H9 (cell line): ENCODE measurements at regions not wholly inside any gene's neighbourhood (a gene's known extent, or its start where the extent isn't known, plus 50 kb on each side); places are given as distances from the start of the nearest gene placed in this dataset.

Experiments
- DNase-seq: peaks from one replicate; pipeline ENCODE4 v3.0.0-alpha.2; 2017
- H2AFZ ChIP-seq: one replicate; pipeline ENCODE4 v1.6.1; 2013; ENCODE audit warnings: mild to moderate bottlenecking, low read length, control low read depth, moderate library complexity
- H2AK5ac ChIP-seq: 2 replicates; pipeline ENCODE4 v1.6.1; 2013; ENCODE audit warnings: low read length, control low read depth, mixed read lengths; ENCODE audit not compliant: insufficient read length
- H2BK120ac ChIP-seq: one replicate; pipeline ENCODE4 v1.6.1; 2013; ENCODE audit warnings: low read depth, mild to moderate bottlenecking, low read length, control low read depth, inconsistent platforms; ENCODE audit not compliant: poor library complexity, severe bottlenecking
- H2BK12ac ChIP-seq: 2 replicates; pipeline ENCODE4 v1.6.1; 2013; ENCODE audit warnings: low read length, control low read depth, mixed read lengths, low read depth; ENCODE audit not compliant: insufficient read length
- H2BK15ac ChIP-seq: 2 replicates; pipeline ENCODE4 v1.6.1; 2013; ENCODE audit warnings: low read depth, low read length, control low read depth
- H2BK20ac ChIP-seq: one replicate; pipeline ENCODE4 v1.6.1; 2013; ENCODE audit warnings: low read depth, mild to moderate bottlenecking, low read length, control low read depth, inconsistent platforms; ENCODE audit not compliant: poor library complexity, severe bottlenecking
- H2BK5ac ChIP-seq: 2 replicates; pipeline ENCODE4 v1.6.1; 2013; ENCODE audit warnings: low read length, control low read depth, mixed read lengths; ENCODE audit not compliant: insufficient read length
- H3K14ac ChIP-seq: 2 replicates; pipeline ENCODE4 v1.6.1; 2013; ENCODE audit warnings: low read length, control low read depth; ENCODE audit not compliant: insufficient read depth
- H3K18ac ChIP-seq: 2 replicates; pipeline ENCODE4 v1.6.1; 2013; ENCODE audit warnings: low read depth, mild to moderate bottlenecking, mixed read lengths, low read length, control low read depth; ENCODE audit not compliant: insufficient read length
- H3K23ac ChIP-seq: 2 replicates; pipeline ENCODE4 v1.6.1; 2013; ENCODE audit warnings: low read length, control low read depth, mixed read lengths, low read depth; ENCODE audit not compliant: insufficient read length
- H3K23me2 ChIP-seq: 2 replicates; pipeline ENCODE4 v1.6.1; 2013; ENCODE audit warnings: low read depth, mild to moderate bottlenecking, mixed read lengths, low read length, control low read depth; ENCODE audit not compliant: insufficient read length, poor library complexity, severe bottlenecking
- H3K27ac ChIP-seq: 2 replicates; pipeline ENCODE4 v1.5.1; 2013; ENCODE audit warnings: low read length, control low read depth, mixed read lengths, low read depth; ENCODE audit not compliant: insufficient read length
- H3K27me3 ChIP-seq: 2 replicates; pipeline ENCODE4 v1.6.1; 2013; ENCODE audit warnings: low read length, control low read depth, inconsistent platforms; ENCODE audit not compliant: insufficient read depth
- H3K4ac ChIP-seq: 2 replicates; pipeline ENCODE4 v1.6.1; 2013; ENCODE audit warnings: low read depth, mild to moderate bottlenecking, control low read depth, inconsistent platforms, low read length, moderate library complexity
- H3K4me1 ChIP-seq: 2 replicates; pipeline ENCODE4 v1.6.1; 2013; ENCODE audit warnings: low read length, control low read depth, inconsistent platforms; ENCODE audit not compliant: insufficient read depth
- H3K4me2 ChIP-seq: 2 replicates; pipeline ENCODE4 v1.6.1; 2013; ENCODE audit warnings: low read length, control low read depth, mixed read lengths; ENCODE audit not compliant: insufficient read length, insufficient read depth
- H3K56ac ChIP-seq: 2 replicates; pipeline ENCODE4 v1.6.1; 2013; ENCODE audit warnings: low read depth, mild to moderate bottlenecking, mixed read lengths, low read length, control low read depth; ENCODE audit not compliant: insufficient read length
- H3K79me1 ChIP-seq: 2 replicates; pipeline ENCODE4 v1.6.1; 2013; ENCODE audit warnings: low read depth, mild to moderate bottlenecking, moderate library complexity, low read length, control low read depth, inconsistent platforms; ENCODE audit not compliant: insufficient read depth, poor library complexity, severe bottlenecking
- H3K79me2 ChIP-seq: 2 replicates; pipeline ENCODE4 v1.6.1; 2013; ENCODE audit warnings: low read length, control low read depth, inconsistent platforms; ENCODE audit not compliant: insufficient read depth
- H3K9ac ChIP-seq: 2 replicates; pipeline ENCODE4 v1.6.1; 2013; ENCODE audit warnings: low read length, control low read depth, mixed read lengths; ENCODE audit not compliant: insufficient read length; ENCODE audit errors: extremely low read depth
- H3K9me3 ChIP-seq: one replicate; pipeline ENCODE4 v1.6.1; 2013; ENCODE audit warnings: low read depth, low read length, inconsistent platforms; ENCODE audit not compliant: control insufficient read depth
- H3T11ph ChIP-seq: one replicate; pipeline ENCODE4 v1.6.1; 2013; ENCODE audit warnings: mild to moderate bottlenecking, low read length, control low read depth, inconsistent platforms
- H4K20me1 ChIP-seq: one replicate; pipeline ENCODE4 v1.6.1; 2013; ENCODE audit not compliant: control insufficient read depth, insufficient read length, insufficient read depth
- H4K5ac ChIP-seq: 2 replicates; pipeline ENCODE4 v1.6.1; 2013; ENCODE audit warnings: low read depth, mild to moderate bottlenecking, mixed read lengths, low read length, control low read depth; ENCODE audit not compliant: insufficient read length
- H4K8ac ChIP-seq: replicated peaks from 2 replicates; pipeline ENCODE4 v1.6.1; 2013; ENCODE audit warnings: low read length, control low read depth, mixed read lengths, low read depth; ENCODE audit not compliant: insufficient read length
- H4K91ac ChIP-seq: 2 replicates; pipeline ENCODE4 v1.6.1; 2013; ENCODE audit warnings: low read depth, mild to moderate bottlenecking, moderate library complexity, mixed read lengths, low read length, control low read depth; ENCODE audit not compliant: insufficient read length
- H3K27ac Mint-ChIP-seq, 3 experiments: 2 replicates in 2 of 3; 3 replicates in 1 of 3; pipeline ENCODE4 v1.8.0; 2020 to 2021; ENCODE audit warnings: mixed read lengths in 3 of 3, mild to moderate bottlenecking in 1 of 3, moderate library complexity in 1 of 3
- H3K27me3 Mint-ChIP-seq: 2 replicates; pipeline ENCODE4 v1.8.0; 2021; ENCODE audit warnings: low read depth, mild to moderate bottlenecking, moderate library complexity, mixed read lengths
- H3K36me3 Mint-ChIP-seq, 3 experiments: 2 replicates in 2 of 3; 3 replicates in 1 of 3; pipeline ENCODE4 v1.8.0; 2020 to 2021; ENCODE audit warnings: low read depth in 3 of 3, mixed read lengths in 3 of 3; ENCODE audit not compliant: insufficient read depth in 1 of 3
- H3K4me1 Mint-ChIP-seq, 2 experiments: 2 replicates each; pipeline ENCODE4 v1.8.0; 2020; ENCODE audit warnings: mixed read lengths in 2 of 2
- H3K4me3 Mint-ChIP-seq, 2 experiments: 2 replicates in 1 of 2; 3 replicates in 1 of 2; pipeline ENCODE4 v1.8.0; 2020 to 2021; ENCODE audit warnings: mild to moderate bottlenecking in 2 of 2, mixed read lengths in 2 of 2, moderate library complexity in 1 of 2
- H3K9me3 Mint-ChIP-seq, 2 experiments: 2 replicates in 1 of 2; 3 replicates in 1 of 2; pipeline ENCODE4 v1.8.0; 2020; ENCODE audit warnings: mild to moderate bottlenecking in 2 of 2, mixed read lengths in 2 of 2, moderate library complexity in 1 of 2
- CTCF ChIP-seq: fragments of 200-600 bp; sonication (generic); conservative IDR thresholded peaks from 3 replicates; pipeline ENCODE4 v1.8.0; 2021; ENCODE audit warnings: antibody characterized with exemption, mild to moderate bottlenecking
- WGBS: extraction: QIAGEN DNeasy Blood & Tissue Kit; methylation state at CpG from one replicate; pipeline ENCODE4 v1.1.7; 2013; ENCODE audit warnings: missing lambda C conversion rate, low lambda C conversion rate, mixed read lengths; ENCODE audit not compliant: insufficient read length; ENCODE audit errors: extremely low coverage; 5-methylcytosine and 5-hydroxymethylcytosine counted together

- Mint-ChIP-seq H3K27ac (no peak overlapping the region), H3K4me3 (no peak overlapping the region), H3K9me3 (peaks cover 14 to 15% of the 10 kb centered on the region in 2 experiments; a peak in 4 of 5 replicates), H3K36me3 (no peaks in the 10 kb centered on the region), H3K4me1 (no peaks in the 10 kb centered on the region), H3K27me3 (peaks cover 2% of the 10 kb centered on the region)
- WGBS: no CpG with 5 or more reads among the region's 8 CpGs
- Histone ChIP-seq H3K23me2 (no peaks in the 10 kb centered on the region), H2BK15ac (no peak overlapping the region), H2BK120ac (no peak overlapping the region), H3K9ac (no peak overlapping the region), H3K79me1 (no peaks in the 10 kb centered on the region), H3K79me2 (no peaks in the 10 kb centered on the region), H3K14ac (no peak overlapping the region), H2AFZ (no peak overlapping the region), H4K8ac (no peak overlapping the region), H3K27me3 (no peaks in the 10 kb centered on the region), H4K20me1 (no peaks in the 10 kb centered on the region), H2BK12ac (no peak overlapping the region), H3K23ac (no peak overlapping the region), H3K4ac (no peak overlapping the region), H4K91ac (no peak overlapping the region), H3K4me2 (no peak overlapping the region), H3K27ac (no peak overlapping the region), H2BK5ac (no peak overlapping the region), H2AK5ac (no peak overlapping the region), H3T11ph (no peak overlapping the region), H3K9me3 (no peaks in the 10 kb centered on the region), H2BK20ac (no peak overlapping the region), H3K4me1 (no peaks in the 10 kb centered on the region), H3K18ac (no peak overlapping the region), H3K56ac (no peak overlapping the region), H4K5ac (no peak overlapping the region)
- no peak for TF ChIP-seq CTCF
- DNase-seq: no peak
These were observed 168.8 kb upstream of the CNTN4 start for GRCh38 chr3:1929788-1930414.
